ENCODE measurements at regions not wholly inside any gene's neighbourhood (a gene's known extent, or its start where the extent isn't known, plus 50 kb on each side); places are given as distances from the start of the nearest gene placed in this dataset.
A peak's percentile ranks its signal among the peaks of the same experiment; 100 is the strongest.

- Histone ChIP-seq H3K27ac (no peak overlapping the region), H3K4me3 (no peak overlapping the region), H3K27me3 (peaks cover 73% of the 10 kb centered on the region), H3K4me1 (peaks cover 0 to 6% (median 0%) of the 10 kb centered on the region in 3 donors), H3K9me3 (peaks cover 0 to 1% (median 0%) of the 10 kb centered on the region in 3 donors), H3K36me3 (no peaks in the 10 kb centered on the region)
- no peak for TF ChIP-seq POLR2AphosphoS5 (IDR thresholded peaks at IDR 0.05)
- 89 to 95% methylated on average over 5 of the region's 16 CpGs for WGBS, 2 donors (ENCODE audit: low coverage in 1 of 2)
- no peak for ATAC-seq
Observed at GRCh38 chr2:120672526-120673204, 63.0 kb upstream of the GLI2 start.

GRCh38 chr2:120673205-120673550 lies 62.5 kb upstream of the GLI2 start:
- ATAC-seq = no peak
- TF ChIP-seq CTCF (IDR thresholded peaks at IDR 0.05) (no peak), POLR2A (IDR thresholded peaks at IDR 0.05) (no peak), POLR2AphosphoS5 (IDR thresholded peaks at IDR 0.05) (no peak), EP300 (IDR thresholded peaks at IDR 0.05) (no peak)

GRCh38 chr2:120673571-120674061 lies 62.1 kb upstream of the GLI2 start:
- Histone ChIP-seq H3K27ac (no peak overlapping the region), H3K36me3 (no peaks in the 10 kb centered on the region), H3K27me3 (peaks cover 69% of the 10 kb centered on the region), H3K4me3 (no peak overlapping the region), H3K9me3 (no peaks in the 10 kb centered on the region), H3K4me1 (peaks cover 0 to 6% (median 0%) of the 10 kb centered on the region in 3 donors)
- TF ChIP-seq EP300 (IDR thresholded peaks at IDR 0.05) (no peak), POLR2AphosphoS5 (IDR thresholded peaks at IDR 0.05) (no peak), POLR2A (IDR thresholded peaks at IDR 0.05) (no peak), CTCF (IDR thresholded peaks at IDR 0.05) (no peak)
- 83% methylated on average over 1 of the region's 13 CpGs; no CpG with 5 or more reads in 1 of the 2 donors for WGBS, 2 donors (ENCODE audit: low coverage in 1 of 2)
- no peak for ATAC-seq

More at GRCh38 chr2:120673205-120673550, 62.5 kb upstream of the GLI2 start:
- no peaks in the 10 kb centered on the region for H3K36me3 ChIP-seq
- H3K4me1 ChIP-seq = peaks cover 0 to 6% (median 0%) of the 10 kb centered on the region in 3 donors
- no peak overlapping the region for H3K27ac ChIP-seq
- H3K4me3 ChIP-seq = no peak overlapping the region
- WGBS, 2 donors (ENCODE audit: low coverage in 1 of 2) = 97% methylated on average over 6 of the region's 9 CpGs; no CpG with 5 or more reads in 1 of the 2 donors
- H3K27me3 ChIP-seq = peaks cover 69% of the 10 kb centered on the region
- no peaks in the 10 kb centered on the region for H3K9me3 ChIP-seq

DNA sequence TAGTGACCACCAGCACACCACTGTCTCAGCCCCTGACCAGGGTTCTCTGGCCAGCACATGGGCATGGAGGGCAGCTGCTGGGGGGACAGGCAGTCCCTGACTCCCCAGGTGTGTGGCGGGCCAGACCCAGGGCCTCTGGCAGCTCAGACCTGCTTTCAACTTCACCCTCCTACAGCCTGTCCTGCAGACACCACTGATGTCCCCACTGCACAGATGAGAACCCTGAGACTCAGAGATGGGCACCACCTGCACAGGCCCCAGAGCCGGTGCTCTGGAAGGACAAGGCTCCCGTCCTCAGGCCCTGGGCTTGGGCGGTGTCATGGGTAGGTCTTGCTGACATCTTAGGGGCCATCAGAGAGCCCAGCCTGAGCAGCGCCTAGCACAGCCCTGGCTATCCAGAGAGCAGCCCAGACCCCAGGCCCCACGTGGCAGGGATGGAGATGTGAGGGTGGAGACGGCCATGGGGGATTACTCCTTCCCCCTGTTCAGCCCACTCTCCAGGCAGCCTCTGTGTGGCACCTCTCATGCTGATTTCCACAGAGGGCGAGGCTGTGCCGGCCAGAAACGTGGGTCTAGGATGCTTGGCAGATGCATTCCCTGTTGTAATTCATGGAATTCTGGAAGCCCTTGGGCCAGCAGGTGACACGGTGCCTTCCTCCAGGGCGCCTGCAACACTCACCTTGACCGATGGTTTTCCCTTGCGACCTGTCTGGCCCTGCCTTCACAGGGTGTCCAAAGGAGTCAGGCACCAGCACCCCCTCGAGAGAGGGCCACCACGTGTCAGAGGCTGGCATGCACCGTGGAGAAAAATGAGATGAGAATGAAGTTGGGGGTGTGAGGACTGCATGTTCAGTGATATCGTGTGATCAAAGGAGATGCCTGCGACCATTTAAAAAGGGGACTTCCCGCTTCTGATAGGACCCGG lies 61.2 kb upstream of the GLI2 start:
- no peak for ATAC-seq
- Histone ChIP-seq H3K27ac (no peak overlapping the region), H3K27me3 (peaks cover 67% of the 10 kb centered on the region), H3K9me3 (no peaks in the 10 kb centered on the region), H3K4me1 (peaks cover 0 to 6% (median 0%) of the 10 kb centered on the region in 3 donors), H3K4me3 (no peak overlapping the region), H3K36me3 (no peaks in the 10 kb centered on the region)
- TF ChIP-seq POLR2AphosphoS5 (IDR thresholded peaks at IDR 0.05) (no peak), CTCF (IDR thresholded peaks at IDR 0.05) (no peak), EP300 (IDR thresholded peaks at IDR 0.05) (no peak), POLR2A (IDR thresholded peaks at IDR 0.05) (no peak)
- WGBS, 2 donors (ENCODE audit: low coverage in 1 of 2) = 75 to 92% methylated on average over 4 to 11 of the region's 21 CpGs

DNA sequence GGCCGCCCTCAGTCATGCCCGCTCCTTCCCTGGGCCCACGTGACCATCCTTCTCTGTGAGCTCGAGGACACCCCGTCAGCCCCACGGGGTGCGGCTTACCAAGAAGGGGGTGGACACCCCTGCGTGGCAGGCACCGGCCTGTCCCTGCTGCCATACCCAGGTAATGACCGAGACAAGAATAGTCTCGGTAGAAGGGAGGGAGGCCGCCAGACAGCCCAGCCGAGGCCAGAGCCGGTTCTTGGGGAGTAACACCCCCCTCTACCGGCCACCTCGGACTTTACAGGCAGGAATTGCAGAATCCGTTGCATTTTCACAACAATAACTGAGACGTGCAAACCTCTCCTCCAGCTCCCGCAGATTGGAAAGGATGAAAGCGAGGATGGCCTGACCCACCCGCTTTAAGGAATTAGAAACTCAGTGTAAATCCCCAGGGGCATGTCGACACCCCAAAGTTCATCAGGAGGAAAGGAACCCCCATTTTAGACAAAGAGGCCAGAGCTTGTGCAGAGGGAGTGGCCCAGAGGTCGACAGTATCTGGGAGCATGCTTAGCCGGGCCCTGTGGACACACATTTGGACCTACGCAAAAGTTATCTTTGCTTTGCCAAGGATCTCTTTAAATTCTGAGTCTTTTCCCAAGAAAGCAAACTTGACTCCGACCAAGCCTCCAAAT lies 60.1 kb upstream of the GLI2 start:
- Histone ChIP-seq H3K4me3 (no peak overlapping the region), H3K9me3 (no peaks in the 10 kb centered on the region), H3K27ac (no peak overlapping the region), H3K27me3 (peaks cover 63% of the 10 kb centered on the region), H3K36me3 (no peaks in the 10 kb centered on the region), H3K4me1 (peaks cover 0 to 10% (median 0%) of the 10 kb centered on the region in 3 donors)
- no peak for ATAC-seq
- 39 to 60% methylated on average over 4 to 19 of the region's 26 CpGs for WGBS, 2 donors (ENCODE audit: low coverage in 1 of 2)
- TF ChIP-seq POLR2AphosphoS5 (IDR thresholded peaks at IDR 0.05) (no peak), CTCF (IDR thresholded peaks at IDR 0.05) (peak in 3 of 4 experiments; percentile 49 to 79 (median 63)), EP300 (IDR thresholded peaks at IDR 0.05) (no peak)

All from gastroesophageal sphincter (tissue), 4 donors.